HepG2 (cell line): ENCODE measurements at regions not wholly inside any gene's neighbourhood (a gene's known extent, or its start where the extent isn't known, plus 50 kb on each side); places are given as distances from the start of the nearest gene placed in this dataset.

Experiments used
- TF ChIP-seq, protein P1 (sequence below), 2 experiments: fragments of 450-650 bp in 1 of 2; sonication (generic) in 1 of 2; formaldehyde crosslinking in 1 of 2; IDR thresholded peaks; 2 replicates each; pipeline versions ENCODE4 v1.6.1 to v1.8.0; 2016 to 2022; ENCODE audit warnings: antibody characterized with exemption in 1 of 2, mild to moderate bottlenecking in 1 of 2, missing genetic modification reagents in 1 of 2
- TF ChIP-seq, protein P2 (sequence below): sonication (generic); formaldehyde crosslinking; IDR thresholded peaks from 2 replicates; pipeline ENCODE4 v1.8.1; 2022; ENCODE audit warnings: low read depth, mild to moderate bottlenecking, missing genetic modification reagents

DNA sequence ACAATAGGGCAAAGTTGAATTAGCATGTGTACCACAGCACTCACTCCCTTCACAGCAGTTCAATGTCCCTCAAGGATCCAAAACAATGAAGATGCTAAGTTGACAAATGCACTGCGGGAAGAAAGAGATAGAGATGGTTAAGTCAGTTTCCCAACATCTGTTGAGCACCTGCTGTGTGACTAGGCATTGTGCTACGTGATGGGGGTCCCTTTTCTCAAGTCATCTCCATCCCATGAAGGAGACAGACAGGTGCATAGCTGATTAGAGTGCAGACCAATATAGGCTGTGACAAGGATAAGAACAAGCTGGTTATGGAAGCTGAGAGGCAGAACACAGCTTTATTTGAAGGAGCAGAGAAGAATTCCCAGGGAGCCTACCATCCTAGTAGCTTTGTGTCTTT, 114.2 kb downstream of the HAPSTR1 start (continued):
- TF ChIP-seq, protein P1, sequence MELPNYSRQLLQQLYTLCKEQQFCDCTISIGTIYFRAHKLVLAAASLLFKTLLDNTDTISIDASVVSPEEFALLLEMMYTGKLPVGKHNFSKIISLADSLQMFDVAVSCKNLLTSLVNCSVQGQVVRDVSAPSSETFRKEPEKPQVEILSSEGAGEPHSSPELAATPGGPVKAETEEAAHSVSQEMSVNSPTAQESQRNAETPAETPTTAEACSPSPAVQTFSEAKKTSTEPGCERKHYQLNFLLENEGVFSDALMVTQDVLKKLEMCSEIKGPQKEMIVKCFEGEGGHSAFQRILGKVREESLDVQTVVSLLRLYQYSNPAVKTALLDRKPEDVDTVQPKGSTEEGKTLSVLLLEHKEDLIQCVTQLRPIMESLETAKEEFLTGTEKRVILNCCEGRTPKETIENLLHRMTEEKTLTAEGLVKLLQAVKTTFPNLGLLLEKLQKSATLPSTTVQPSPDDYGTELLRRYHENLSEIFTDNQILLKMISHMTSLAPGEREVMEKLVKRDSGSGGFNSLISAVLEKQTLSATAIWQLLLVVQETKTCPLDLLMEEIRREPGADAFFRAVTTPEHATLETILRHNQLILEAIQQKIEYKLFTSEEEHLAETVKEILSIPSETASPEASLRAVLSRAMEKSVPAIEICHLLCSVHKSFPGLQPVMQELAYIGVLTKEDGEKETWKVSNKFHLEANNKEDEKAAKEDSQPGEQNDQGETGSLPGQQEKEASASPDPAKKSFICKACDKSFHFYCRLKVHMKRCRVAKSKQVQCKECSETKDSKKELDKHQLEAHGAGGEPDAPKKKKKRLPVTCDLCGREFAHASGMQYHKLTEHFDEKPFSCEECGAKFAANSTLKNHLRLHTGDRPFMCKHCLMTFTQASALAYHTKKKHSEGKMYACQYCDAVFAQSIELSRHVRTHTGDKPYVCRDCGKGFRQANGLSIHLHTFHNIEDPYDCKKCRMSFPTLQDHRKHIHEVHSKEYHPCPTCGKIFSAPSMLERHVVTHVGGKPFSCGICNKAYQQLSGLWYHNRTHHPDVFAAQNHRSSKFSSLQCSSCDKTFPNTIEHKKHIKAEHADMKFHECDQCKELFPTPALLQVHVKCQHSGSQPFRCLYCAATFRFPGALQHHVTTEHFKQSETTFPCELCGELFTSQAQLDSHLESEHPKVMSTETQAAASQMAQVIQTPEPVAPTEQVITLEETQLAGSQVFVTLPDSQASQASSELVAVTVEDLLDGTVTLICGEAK (IDR thresholded peaks at IDR 0.05) = no peak
- TF ChIP-seq, protein P1 (CRISPR knock-in tag; IDR thresholded peaks at IDR 0.05) = no peak
- TF ChIP-seq, protein P2, sequence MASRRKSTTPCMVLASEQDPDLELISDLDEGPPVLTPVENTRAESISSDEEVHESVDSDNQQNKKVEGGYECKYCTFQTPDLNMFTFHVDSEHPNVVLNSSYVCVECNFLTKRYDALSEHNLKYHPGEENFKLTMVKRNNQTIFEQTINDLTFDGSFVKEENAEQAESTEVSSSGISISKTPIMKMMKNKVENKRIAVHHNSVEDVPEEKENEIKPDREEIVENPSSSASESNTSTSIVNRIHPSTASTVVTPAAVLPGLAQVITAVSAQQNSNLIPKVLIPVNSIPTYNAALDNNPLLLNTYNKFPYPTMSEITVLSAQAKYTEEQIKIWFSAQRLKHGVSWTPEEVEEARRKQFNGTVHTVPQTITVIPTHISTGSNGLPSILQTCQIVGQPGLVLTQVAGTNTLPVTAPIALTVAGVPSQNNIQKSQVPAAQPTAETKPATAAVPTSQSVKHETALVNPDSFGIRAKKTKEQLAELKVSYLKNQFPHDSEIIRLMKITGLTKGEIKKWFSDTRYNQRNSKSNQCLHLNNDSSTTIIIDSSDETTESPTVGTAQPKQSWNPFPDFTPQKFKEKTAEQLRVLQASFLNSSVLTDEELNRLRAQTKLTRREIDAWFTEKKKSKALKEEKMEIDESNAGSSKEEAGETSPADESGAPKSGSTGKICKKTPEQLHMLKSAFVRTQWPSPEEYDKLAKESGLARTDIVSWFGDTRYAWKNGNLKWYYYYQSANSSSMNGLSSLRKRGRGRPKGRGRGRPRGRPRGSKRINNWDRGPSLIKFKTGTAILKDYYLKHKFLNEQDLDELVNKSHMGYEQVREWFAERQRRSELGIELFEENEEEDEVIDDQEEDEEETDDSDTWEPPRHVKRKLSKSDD (CRISPR knock-in tag) = no peak
